ENCODE measurements at regions not wholly inside any gene's neighbourhood (a gene's known extent, or its start where the extent isn't known, plus 50 kb on each side); places are given as distances from the start of the nearest gene placed in this dataset.

GRCh38 chr4:187236209-187236890 lies 512.7 kb upstream of the FAT1 start:
- Histone ChIP-seq H3K14ac (replicated peaks; ENCODE audit: low read depth, low read length) (no peak overlapping the region), H3K4ac (ENCODE audit: low read depth, low read length) (no peak overlapping the region), H3K9me1 (ENCODE audit: insufficient read depth, low read length) (peaks cover 9% of the 10 kb centered on the region), H2AFZ (replicated peaks; ENCODE audit: low read length, poor library complexity) (no peak overlapping the region), H2BK5ac (ENCODE audit: low read depth, low read length, poor library complexity, severe bottlenecking) (peak overlapping the region; percentile 71), H3K36me3 (ENCODE audit: control insufficient read depth, insufficient read depth, low read length) (no peaks in the 10 kb centered on the region), H2BK20ac (ENCODE audit: low read depth, low read length) (peak overlapping the region; percentile 92; the same call in 1 of the 2 replicates), H2BK15ac (ENCODE audit: low read depth, low read length) (no peak overlapping the region), H3K23ac (ENCODE audit: low read depth, low read length) (no peak overlapping the region), H3K27me3 (ENCODE audit: control insufficient read depth, insufficient read depth, low read length) (no peaks in the 10 kb centered on the region), H4K20me1 (ENCODE audit: insufficient read depth, low read length) (no peaks in the 10 kb centered on the region), H4K8ac (ENCODE audit: low read depth in 2 of 2, low read length in 2 of 2) (no peak overlapping the region; a peak in 1 of 4 replicates), H3K4me2 (ENCODE audit: low read depth, low read length) (peak overlapping the region; percentile 4; the same call in 1 of the 2 replicates), H3K56ac (ENCODE audit: extremely low read depth, insufficient read depth, low read length) (peak overlapping the region; percentile 24; the same call in 1 of the 2 replicates), H3K4me1 (ENCODE audit: control insufficient read depth, insufficient read depth, low read length) (peaks cover 5% of the 10 kb centered on the region), H2AK5ac (ENCODE audit: low read depth, low read length) (no peak overlapping the region), H2AK9ac (replicated peaks; ENCODE audit: low read depth, low read length, poor library complexity) (no peak overlapping the region), H4K91ac (ENCODE audit: insufficient read depth, low read depth, low read length) (peak overlapping the region; percentile 62; the same call in 1 of the 2 replicates), H3K79me1 (ENCODE audit: low read depth in 1 of 2, low read length in 2 of 2) (no peaks in the 10 kb centered on the region), H3K9ac (ENCODE audit: low read depth, low read length) (no peak overlapping the region), H3K18ac (ENCODE audit: low read depth, low read length) (peak overlapping the region; percentile 1; the same call in 1 of the 2 replicates), H3K9me3 (ENCODE audit: control insufficient read depth, insufficient read depth, low read length) (no peaks in the 10 kb centered on the region), H2BK120ac (ENCODE audit: low read depth, low read length) (peak overlapping the region; percentile 84), H3K4me3 (ENCODE audit: insufficient read depth, low read depth, low read length) (no peak overlapping the region), H3K27ac (ENCODE audit: insufficient read depth, low read length) (no peak overlapping the region), H4K5ac (ENCODE audit: low read depth, low read length) (no peak overlapping the region)
- no peak for TF ChIP-seq POLR2A (IDR thresholded peaks at IDR 0.05; ENCODE audit: low read depth, low read length)
- ChIA-PET POLR2A (ENCODE audit: unreplicated experiment) (no interaction called here), CTCF (no interaction called here)
- intact Hi-C loops (cut with micrococcal nuclease), result no loop called here
- dilution Hi-C loops (cut with HindIII; ENCODE audit: low sequenced_read_pairs, unreplicated experiment), result no loop called here
- ATAC-seq (ENCODE audit: low read depth) (peak; percentile 86), DNase-seq (peak; percentile 84)
- no CpG with 5 or more reads among the region's 4 CpGs for WGBS, 2 experiments (ENCODE audit: extremely low coverage in 2 of 2, insufficient read length in 1 of 2)
- in situ Hi-C loops (cut with MboI; ENCODE audit: low sequenced_read_pairs), result no loop called here
- no TSS peak for BruUV-seq (replicated peaks)
